HepG2 (cell line): ENCODE measurements at regions not wholly inside any gene's neighbourhood (a gene's known extent, or its start where the extent isn't known, plus 50 kb on each side); places are given as distances from the start of the nearest gene placed in this dataset.

Source experiments
- ATAC-seq: fragments of 200-7000 bp; cut with Tn5 transposase; 3 replicates; pipeline ENCODE4 v1.9.1; 2020; ENCODE audit warnings: mild to moderate bottlenecking, moderate library complexity
- BruUV-seq: library from RNA; stranded (reverse); fragments of 400-500 nt; replicated peaks from 2 replicates; lab custom pipeline; 2021; lab: Mats Ljungman, UMichigan
- CTCF ChIA-PET: fragments of 300-600 bp; formaldehyde crosslinking; extraction: SDS; loops from one replicate; lab custom pipeline; 2021; ENCODE audit warnings: low total read pairs, inconsistent platforms, low intra/inter-chr PET ratio; lab: Yijun Ruan, JAX
- POLR2A ChIA-PET: fragments of 350-600 bp; sonication (Branson Sonifier 250); formaldehyde crosslinking; loops from one replicate; lab custom pipeline; 2020; ENCODE audit warnings: antibody characterized with exemption, inconsistent platforms; lab: Yijun Ruan, JAX
- DNase-seq: peaks from one replicate; pipeline ENCODE4 v3.0.0-alpha.2; 2015; ENCODE audit warnings: low spot score
- FAIRE-seq: peaks from 3 replicates; lab custom pipeline; 2011; peaks lifted over from hg19 to GRCh38; lab: Jason Lieb, UNC
- H2AFZ ChIP-seq: one replicate; pipeline ENCODE4 v1.6.1; 2011; ENCODE audit warnings: low read length, inconsistent platforms
- H3K27ac ChIP-seq: fragments of 300-600 bp; 3 replicates; pipeline ENCODE4 v1.8.0; 2011; ENCODE audit warnings: mixed run types, mild to moderate bottlenecking, mixed read lengths, low read length, inconsistent platforms; ENCODE audit not compliant: insufficient read depth; ENCODE audit errors: extremely low read length
- H3K27me3 ChIP-seq, 2 experiments: fragments of 200-600 bp in 1 of 2; 2 replicates in 1 of 2; 3 replicates in 1 of 2; pipeline versions ENCODE4 v1.6.0 to v1.8.0; 2011; ENCODE audit warnings: low read length in 2 of 2, mild to moderate bottlenecking in 2 of 2, moderate library complexity in 2 of 2, inconsistent platforms in 1 of 2; ENCODE audit not compliant: insufficient read depth in 2 of 2, control insufficient read depth in 1 of 2
- H3K36me3 ChIP-seq, 2 experiments: fragments of 200-600 bp in 1 of 2; replicated peaks in 1 of 2; 2 replicates in 1 of 2; 3 replicates in 1 of 2; pipeline versions ENCODE4 v1.5.1 to v1.8.0; 2011; ENCODE audit warnings: low read length in 2 of 2, inconsistent platforms in 1 of 2; ENCODE audit not compliant: insufficient read depth in 2 of 2, control insufficient read depth in 1 of 2
- H3K4me1 ChIP-seq: 2 replicates; pipeline ENCODE4 v1.5.1; 2012; ENCODE audit warnings: low read length, inconsistent platforms; ENCODE audit not compliant: insufficient read depth
- H3K4me2 ChIP-seq: 2 replicates; pipeline ENCODE4 v1.6.0; 2011; ENCODE audit warnings: low read depth, low read length, inconsistent platforms
- H3K4me3 ChIP-seq, 3 experiments: fragments of 200-600 bp in 1 of 3; sonication (generic), shearing (Covaris generic) in 1 of 3; replicated peaks in 1 of 3; 2 replicates each; pipeline ENCODE4 v1.5.1; 2011 to 2016; ENCODE audit warnings: low read length in 3 of 3, inconsistent platforms in 2 of 3, low read depth in 2 of 3, mild to moderate bottlenecking in 2 of 3, control low read depth in 1 of 3, mixed read lengths in 1 of 3; ENCODE audit not compliant: insufficient read depth in 1 of 3
- H3K79me2 ChIP-seq: one replicate; pipeline ENCODE4 v1.6.1; 2011; ENCODE audit warnings: low read length, inconsistent platforms; ENCODE audit not compliant: insufficient read depth
- H3K9ac ChIP-seq: 2 replicates; pipeline ENCODE4 v1.6.0; 2011; ENCODE audit warnings: mild to moderate bottlenecking, low read depth, low read length, inconsistent platforms; ENCODE audit not compliant: insufficient read depth
- H3K9me3 ChIP-seq: 2 replicates; pipeline ENCODE4 v1.5.1; 2012; ENCODE audit warnings: mild to moderate bottlenecking, low read length
- H4K20me1 ChIP-seq: 2 replicates; pipeline ENCODE4 v1.6.0; 2011; ENCODE audit warnings: inconsistent platforms, mild to moderate bottlenecking, low read length, moderate library complexity; ENCODE audit not compliant: insufficient read depth
- CREB3 ChIP-seq: sonication (generic); formaldehyde crosslinking; IDR thresholded peaks from 2 replicates; pipeline ENCODE4 v1.5.0; 2020; ENCODE audit warnings: missing genetic modification reagents
- DNMT3B ChIP-seq: conservative IDR thresholded peaks from 2 replicates; pipeline ENCODE4 v1.6.1; 2016; ENCODE audit warnings: missing biosample characterization, control low read depth
- HDAC6 ChIP-seq: fragments of 200-600 bp; sonication (generic); IDR thresholded peaks from 2 replicates; pipeline ENCODE4 v1.7.0; 2017; ENCODE audit warnings: mild to moderate bottlenecking, antibody characterized with exemption, low read length, low read depth
- KMT2A ChIP-seq: sonication (generic); formaldehyde crosslinking; IDR thresholded peaks from 2 replicates; pipeline ENCODE4 v1.4.0; 2020; ENCODE audit warnings: missing genetic modification reagents
- NR2F2 ChIP-seq: IDR thresholded peaks from 2 replicates; pipeline ENCODE4 v1.6.1; 2012; ENCODE audit warnings: low read depth, inconsistent platforms, borderline replicate concordance
- ONECUT2 ChIP-seq: sonication (generic); formaldehyde crosslinking; IDR thresholded peaks from 2 replicates; pipeline ENCODE4 v1.4.0; 2020; ENCODE audit warnings: missing genetic modification reagents
- SP5 ChIP-seq: IDR thresholded peaks from 2 replicates; pipeline ENCODE4 v1.6.1; 2016; ENCODE audit warnings: low read depth, borderline replicate concordance
- STAT5B ChIP-seq: sonication (generic); formaldehyde crosslinking; IDR thresholded peaks from 2 replicates; pipeline ENCODE4 v1.4.0; 2020; ENCODE audit warnings: missing genetic modification reagents
- ZFP62 ChIP-seq: sonication (generic); formaldehyde crosslinking; IDR thresholded peaks from 2 replicates; pipeline ENCODE4 v1.4.0; 2020; ENCODE audit warnings: missing genetic modification reagents
- ZNF263 ChIP-seq: sonication (generic); formaldehyde crosslinking; IDR thresholded peaks from 2 replicates; pipeline ENCODE4 v1.4.0; 2020; ENCODE audit warnings: missing genetic modification reagents
- ZNF441 ChIP-seq: sonication (generic); formaldehyde crosslinking; IDR thresholded peaks from 2 replicates; pipeline ENCODE4 v1.7.0; 2021; ENCODE audit warnings: missing genetic modification reagents, borderline replicate concordance
- ZNF460 ChIP-seq: sonication (generic); formaldehyde crosslinking; IDR thresholded peaks from 2 replicates; pipeline ENCODE4 v1.5.1; 2020; ENCODE audit warnings: missing genetic modification reagents, mild to moderate bottlenecking, borderline replicate concordance
- WGBS: methylation state at CpG from one replicate; pipeline ENCODE4 v1.1.6; 2017; ENCODE audit warnings: low lambda C conversion rate; 5-methylcytosine and 5-hydroxymethylcytosine counted together
- in situ Hi-C: cut with HindIII; loops from 2 replicates; pipeline ENCODE4 v1.10.0; 2017; ENCODE audit warnings: low pct_unique_long_range_greater_than_20kb; ENCODE audit not compliant: extremely low pct_ligation_motif_present
- intact Hi-C: fragments of 100-400 bp; cut with micrococcal nuclease; formaldehyde crosslinking; loops from one replicate; pipeline ENCODE4 v1.10.0; 2022; ENCODE audit not compliant: unreplicated experiment

GRCh38 chr4:155038459-155038858, 170.0 kb upstream of the NPY2R start:
- ATAC-seq = no peak
- ChIA-PET POLR2A (no interaction called here), CTCF (no interaction called here)
- H3K27ac ChIP-seq = no peak overlapping the region
- DNase-seq = no peak
- TF ChIP-seq SP5 (CRISPR knock-in tag) (no peak), STAT5B (CRISPR knock-in tag) (no peak), ZNF460 (CRISPR knock-in tag) (no peak), HDAC6 (no peak), DNMT3B (CRISPR knock-in tag) (no peak), CREB3 (CRISPR knock-in tag) (no peak), ZNF263 (no peak), NR2F2 (no peak), ZFP62 (CRISPR knock-in tag) (no peak), ONECUT2 (CRISPR knock-in tag) (no peak), KMT2A (no peak)
- no peaks in the 10 kb centered on the region for H3K36me3 ChIP-seq
- in situ Hi-C loops = no loop called here
- FAIRE-seq = no peak
- H3K9me3 ChIP-seq = no peaks in the 10 kb centered on the region
- no peaks in the 10 kb centered on the region for H3K79me2 ChIP-seq
- H3K9ac ChIP-seq = no peak overlapping the region
- intact Hi-C loops = no loop called here
- 3% methylated on average over 1 of the region's 1 CpG for WGBS
- H3K4me1 ChIP-seq = 0 out of 2 replicates have a peak, but pooled peaks cover 4% of the 10 kb centered on the region
- no peaks in the 10 kb centered on the region for H3K27me3 ChIP-seq
- H2AFZ ChIP-seq = no peak overlapping the region
- H3K4me3 ChIP-seq = no peak overlapping the region
- no TSS peak for BruUV-seq
- no peaks in the 10 kb centered on the region for H4K20me1 ChIP-seq
- no peak overlapping the region for H3K4me2 ChIP-seq

GRCh38 chr4:155039162-155039561, 169.3 kb upstream of the NPY2R start:
- CTCF ChIA-PET = no interaction called here
- in situ Hi-C loops = no loop called here
- no peak overlapping the region for H3K4me3 ChIP-seq
- H3K4me1 ChIP-seq = no peaks in the 10 kb centered on the region
- intact Hi-C loops = no loop called here
- no peak overlapping the region for H3K9ac ChIP-seq
- H3K79me2 ChIP-seq = no peaks in the 10 kb centered on the region
- H3K9me3 ChIP-seq = no peaks in the 10 kb centered on the region
- no peak for TF ChIP-seq ZNF441 (CRISPR knock-in tag)
- DNase-seq (no peak), ATAC-seq (no peak), FAIRE-seq (no peak)
- no peaks in the 10 kb centered on the region for H4K20me1 ChIP-seq
- no peak overlapping the region for H3K4me2 ChIP-seq
- H3K36me3 ChIP-seq = no peaks in the 10 kb centered on the region
- no peak overlapping the region for H3K27ac ChIP-seq
- POLR2A ChIA-PET = no interaction called here
- H2AFZ ChIP-seq = no peak overlapping the region
- H3K27me3 ChIP-seq = no peaks in the 10 kb centered on the region
- no TSS peak for BruUV-seq
